ENCODE measurements at regions not wholly inside any gene's neighbourhood (a gene's known extent, or its start where the extent isn't known, plus 50 kb on each side); places are given as distances from the start of the nearest gene placed in this dataset.

- DNase-seq: no peak
Observed at GRCh38 chr3:56923526-56924224, 121.9 kb upstream of the ARHGEF3 start.

GRCh38 chr3:56921573-56922453 lies 120.1 kb upstream of the ARHGEF3 start:
- no peak for DNase-seq

- DNase-seq: no peak
Observed at GRCh38 chr3:56919797-56920195, 118.0 kb upstream of the ARHGEF3 start.

GRCh38 chr3:56919137-56919796 lies 117.5 kb upstream of the ARHGEF3 start:
- no peak for DNase-seq

- no peak for DNase-seq
Observed at GRCh38 chr3:56918111-56918568, 116.4 kb upstream of the ARHGEF3 start.

DNA sequence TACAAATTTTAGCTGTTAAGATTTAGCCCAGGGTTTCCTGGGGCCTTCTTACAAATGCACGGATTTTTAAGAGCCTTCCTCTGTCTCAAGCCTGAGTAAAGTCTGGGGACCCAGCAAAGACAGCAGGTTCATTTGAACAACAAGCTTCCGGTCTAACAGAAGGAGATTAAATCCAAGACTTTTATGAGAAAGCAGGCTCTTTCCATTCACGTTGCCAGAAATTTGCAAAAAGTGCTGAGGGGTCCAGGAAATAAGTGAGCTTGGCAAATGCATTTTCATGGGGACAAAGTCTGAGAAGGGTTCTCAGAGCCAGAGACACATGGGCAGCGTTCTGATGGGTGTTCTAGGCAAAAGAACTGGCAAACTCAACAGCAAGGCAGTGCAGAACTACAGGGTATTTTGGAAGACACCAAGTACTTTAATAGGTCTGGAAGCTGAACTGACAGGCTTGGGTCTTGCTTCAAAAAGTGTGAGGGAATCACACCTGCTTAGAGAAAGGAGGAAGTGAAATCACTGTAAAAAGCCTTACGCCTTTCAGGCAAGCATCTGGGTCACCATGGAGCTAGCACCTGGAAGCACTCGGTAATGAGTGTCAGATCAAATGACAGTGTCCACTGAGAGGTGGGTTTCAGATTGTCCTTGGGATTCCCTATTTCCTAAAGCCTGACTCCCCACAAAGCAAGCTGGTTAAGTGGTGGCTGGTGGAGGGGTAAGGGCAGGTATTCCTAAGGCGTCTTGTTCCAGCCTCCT lies 115.8 kb upstream of the ARHGEF3 start:
- DNase-seq: peak; percentile 50

- DNase-seq: no peak
Observed at GRCh38 chr3:56916716-56917360, 115.1 kb upstream of the ARHGEF3 start.

GRCh38 chr3:56915966-56916586 lies 114.3 kb upstream of the ARHGEF3 start:
- DNase-seq: no peak

GRCh38 chr3:56914646-56915045 lies 112.9 kb upstream of the ARHGEF3 start:
- no peak for DNase-seq

- no peak for DNase-seq
Observed at GRCh38 chr3:56911363-56911762, 109.6 kb upstream of the ARHGEF3 start.

- DNase-seq: no peak
Observed at GRCh38 chr3:56909349-56909748, 107.6 kb upstream of the ARHGEF3 start.

- no peak for DNase-seq
Observed at GRCh38 chr3:56908004-56908403, 106.3 kb upstream of the ARHGEF3 start.

- no peak for DNase-seq
Observed at GRCh38 chr3:56904552-56905215, 102.9 kb upstream of the ARHGEF3 start.

DNA sequence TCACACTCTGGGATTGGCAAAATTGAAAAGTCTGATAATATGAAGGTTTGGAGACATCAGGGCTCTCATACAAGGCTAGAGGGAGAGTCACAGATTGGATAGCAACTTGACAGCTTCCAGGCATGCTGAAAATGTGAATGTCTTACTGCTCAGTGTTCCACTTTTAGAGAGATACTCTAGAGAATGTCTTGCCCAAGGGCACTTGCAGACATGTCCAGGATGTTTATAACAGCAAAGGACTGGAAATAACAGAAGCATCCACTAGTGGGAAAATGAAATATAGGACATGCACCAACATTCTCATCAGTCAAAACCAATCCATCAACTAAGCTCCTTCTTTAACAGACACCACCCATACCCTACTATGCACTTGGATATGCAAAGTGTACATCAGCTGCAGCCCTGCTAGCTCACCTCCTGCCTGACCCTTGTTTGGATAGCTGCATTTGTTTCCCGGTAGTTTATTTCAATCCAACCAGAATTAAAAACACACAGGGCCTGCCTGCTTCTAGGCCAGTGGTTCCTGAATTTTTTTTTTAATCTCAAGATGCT lies 101.6 kb upstream of the ARHGEF3 start:
- no peak for DNase-seq

DNA sequence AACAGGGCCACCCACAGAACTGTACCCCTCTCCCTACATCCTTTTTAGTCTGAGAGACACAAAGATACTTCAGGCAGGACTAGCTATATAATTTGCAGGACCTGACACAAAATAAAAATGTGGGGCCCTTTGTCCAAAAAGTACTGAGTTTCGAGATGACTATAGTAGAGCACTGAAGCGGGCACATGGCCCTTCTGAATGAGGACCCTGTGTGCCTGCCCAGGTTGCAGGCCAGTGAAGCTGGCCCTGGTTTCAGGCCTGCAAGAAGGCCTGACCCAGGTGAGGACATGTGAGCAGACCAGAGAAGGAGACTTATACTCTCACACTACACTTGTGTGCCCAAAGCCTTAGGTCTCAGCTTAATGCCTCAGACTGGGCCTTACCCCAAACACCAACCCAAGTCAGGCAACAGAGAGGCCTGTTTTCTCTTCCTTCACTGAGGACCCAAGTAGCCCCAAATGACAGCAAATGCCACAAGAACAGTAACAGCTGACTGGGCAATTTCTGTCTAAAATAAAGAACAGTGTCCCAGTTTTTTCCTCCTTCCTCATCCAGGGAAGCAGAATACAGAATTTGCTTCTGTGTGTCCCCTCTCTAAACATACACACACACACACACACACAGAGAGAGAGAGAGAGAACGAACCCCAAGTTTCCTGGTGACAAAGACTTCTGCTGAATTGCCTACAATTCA lies 100.9 kb upstream of the ARHGEF3 start:
- DNase-seq: no peak

DNA sequence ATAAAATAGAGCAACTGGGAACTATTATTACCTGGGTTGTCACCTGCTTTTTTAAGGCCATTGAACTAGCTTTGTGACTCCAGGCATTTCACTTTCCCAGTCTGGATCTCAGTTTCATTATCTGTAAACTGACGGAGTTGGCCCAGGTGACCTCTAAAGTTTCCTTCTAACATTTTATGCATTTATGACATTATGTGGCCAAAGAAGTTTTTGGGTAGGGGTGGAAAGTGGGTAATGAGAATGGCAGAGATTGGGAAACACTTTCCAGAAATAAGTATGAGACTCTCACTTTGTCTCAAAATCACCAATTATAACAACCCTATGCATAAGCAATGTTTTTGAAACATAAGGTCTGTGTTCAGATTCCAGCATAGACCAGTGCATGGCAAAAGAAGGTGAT lies 99.1 kb upstream of the ARHGEF3 start:
- DNase-seq: no peak

- no peak for DNase-seq
Observed at GRCh38 chr3:56899851-56900250, 98.1 kb upstream of the ARHGEF3 start.

GRCh38 chr3:56899078-56899477 lies 97.3 kb upstream of the ARHGEF3 start:
- DNase-seq: no peak

DNA sequence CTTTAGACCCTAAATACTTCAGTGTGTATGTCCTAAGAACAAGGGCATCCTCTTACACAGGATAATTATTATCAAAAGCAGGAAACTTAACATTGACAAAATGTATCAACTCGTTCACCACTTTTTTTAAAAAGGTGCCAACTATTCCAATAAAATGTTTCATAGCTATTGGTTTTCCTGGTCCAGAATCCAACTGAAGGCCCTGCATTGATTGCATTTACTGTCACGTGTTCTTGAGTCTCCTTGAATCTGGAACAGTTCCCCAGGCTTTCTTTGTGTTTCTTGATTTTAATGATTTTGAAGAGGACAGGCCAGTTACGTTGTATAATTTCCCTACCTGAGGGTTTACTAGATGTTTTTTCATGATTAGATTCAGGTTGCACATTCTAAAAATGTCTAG lies 94.6 kb upstream of the ARHGEF3 start:
- no peak for DNase-seq

GRCh38 chr3:56894881-56895431 lies 93.2 kb upstream of the ARHGEF3 start:
- DNase-seq: no peak
